ENCODE measurements at regions not wholly inside any gene's neighbourhood (a gene's known extent, or its start where the extent isn't known, plus 50 kb on each side); places are given as distances from the start of the nearest gene placed in this dataset.

DNA sequence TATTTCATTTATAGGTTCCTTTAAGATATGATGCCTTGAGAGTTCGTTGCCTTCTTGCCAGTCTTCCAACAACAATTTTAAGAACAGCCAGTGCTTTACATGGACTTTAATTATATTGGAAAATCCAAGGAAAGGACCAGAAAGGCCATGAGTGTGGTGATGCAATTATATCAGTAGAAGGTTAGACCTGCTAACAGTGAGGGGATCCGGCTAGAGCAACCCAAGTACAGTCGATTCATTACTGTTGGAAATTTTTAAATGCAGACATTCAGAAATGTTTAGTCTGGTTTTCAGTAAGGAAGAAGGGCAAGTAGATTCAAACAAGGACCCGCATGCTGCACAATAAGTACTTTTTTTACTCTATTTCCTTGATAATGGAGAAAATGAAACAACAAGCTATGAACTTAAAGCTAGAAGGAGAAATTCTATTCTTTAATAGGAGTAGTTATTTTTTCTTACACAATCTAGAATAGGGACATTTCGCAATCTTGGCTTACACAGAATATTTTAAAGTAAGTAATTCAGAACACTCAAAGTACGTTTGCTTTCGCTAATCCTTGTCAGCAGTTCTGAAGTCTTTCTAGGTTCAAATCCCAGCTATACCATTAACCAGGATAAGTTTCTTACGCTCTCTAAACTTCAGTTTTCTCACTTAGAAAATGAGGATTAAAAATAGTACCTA is 405.5 kb downstream of the MEIS1 start:
- Mint-ChIP-seq H3K27me3 (ENCODE audit: low read depth, poor library complexity) (no peaks in the 10 kb centered on the region), H3K27ac (no peak overlapping the region), H3K4me1 (peaks cover 22% of the 10 kb centered on the region), H3K9me3 (no peaks in the 10 kb centered on the region), H3K36me3 (ENCODE audit: low read depth) (no peaks in the 10 kb centered on the region), H3K4me3 (no peak overlapping the region)
- DNase-seq: no peak
- TF ChIP-seq, protein P1, sequence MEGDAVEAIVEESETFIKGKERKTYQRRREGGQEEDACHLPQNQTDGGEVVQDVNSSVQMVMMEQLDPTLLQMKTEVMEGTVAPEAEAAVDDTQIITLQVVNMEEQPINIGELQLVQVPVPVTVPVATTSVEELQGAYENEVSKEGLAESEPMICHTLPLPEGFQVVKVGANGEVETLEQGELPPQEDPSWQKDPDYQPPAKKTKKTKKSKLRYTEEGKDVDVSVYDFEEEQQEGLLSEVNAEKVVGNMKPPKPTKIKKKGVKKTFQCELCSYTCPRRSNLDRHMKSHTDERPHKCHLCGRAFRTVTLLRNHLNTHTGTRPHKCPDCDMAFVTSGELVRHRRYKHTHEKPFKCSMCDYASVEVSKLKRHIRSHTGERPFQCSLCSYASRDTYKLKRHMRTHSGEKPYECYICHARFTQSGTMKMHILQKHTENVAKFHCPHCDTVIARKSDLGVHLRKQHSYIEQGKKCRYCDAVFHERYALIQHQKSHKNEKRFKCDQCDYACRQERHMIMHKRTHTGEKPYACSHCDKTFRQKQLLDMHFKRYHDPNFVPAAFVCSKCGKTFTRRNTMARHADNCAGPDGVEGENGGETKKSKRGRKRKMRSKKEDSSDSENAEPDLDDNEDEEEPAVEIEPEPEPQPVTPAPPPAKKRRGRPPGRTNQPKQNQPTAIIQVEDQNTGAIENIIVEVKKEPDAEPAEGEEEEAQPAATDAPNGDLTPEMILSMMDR (IDR thresholded peaks at IDR 0.05): no peak

DNA sequence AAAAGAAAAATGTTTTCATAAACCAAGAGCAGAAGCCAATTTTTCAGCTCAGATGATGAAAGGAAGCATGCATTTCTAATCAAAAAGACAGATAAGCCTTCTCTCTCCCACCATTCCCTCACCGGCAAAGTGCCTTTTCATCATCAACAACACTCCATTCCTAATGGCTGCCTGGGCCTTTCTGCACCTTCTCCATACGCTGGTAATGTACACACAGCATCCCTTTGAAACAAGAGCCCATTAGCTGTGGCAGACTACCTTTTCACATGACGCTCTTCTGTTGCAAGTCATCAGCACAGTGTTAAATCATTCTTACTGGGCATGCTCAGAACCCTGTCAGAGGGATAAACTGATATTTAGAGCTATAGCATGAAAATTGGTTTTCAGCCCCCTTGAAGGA is 408.9 kb downstream of the MEIS1 start:
- DNase-seq: no peak
- Mint-ChIP-seq H3K27me3 (ENCODE audit: low read depth, poor library complexity) (peaks cover 3% of the 10 kb centered on the region), H3K36me3 (ENCODE audit: low read depth) (no peaks in the 10 kb centered on the region), H3K9me3 (no peaks in the 10 kb centered on the region), H3K4me1 (peaks cover 42% of the 10 kb centered on the region), H3K4me3 (no peak overlapping the region), H3K27ac (no peak overlapping the region)
- TF ChIP-seq, protein P1 (IDR thresholded peaks at IDR 0.05): no peak

DNA sequence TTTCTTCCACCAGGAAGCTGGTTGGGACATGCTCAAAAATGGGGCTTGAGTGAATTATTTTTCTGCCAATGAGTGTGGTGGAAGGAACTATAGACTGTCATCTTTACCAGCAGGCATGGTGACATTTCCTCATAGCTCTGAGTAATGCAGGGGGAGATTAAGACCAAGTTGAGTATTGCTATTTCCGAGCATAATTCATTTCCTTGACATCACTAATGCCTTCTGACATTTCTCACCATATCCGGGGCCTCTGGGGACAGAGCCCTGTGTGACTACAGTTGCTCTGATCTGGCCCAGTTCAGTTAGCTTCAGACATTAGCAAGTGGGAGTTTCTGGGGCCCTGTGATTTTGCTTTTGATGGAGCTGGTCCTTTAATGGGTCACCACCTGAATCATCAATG is 410.4 kb downstream of the MEIS1 start:
- Mint-ChIP-seq H3K4me3 (no peak overlapping the region), H3K4me1 (peaks cover 56% of the 10 kb centered on the region), H3K27ac (no peak overlapping the region), H3K36me3 (ENCODE audit: low read depth) (no peaks in the 10 kb centered on the region), H3K27me3 (ENCODE audit: low read depth, poor library complexity) (peaks cover 3% of the 10 kb centered on the region), H3K9me3 (no peaks in the 10 kb centered on the region)
- no peak for DNase-seq
- TF ChIP-seq, protein P1 (IDR thresholded peaks at IDR 0.05): no peak

DNA sequence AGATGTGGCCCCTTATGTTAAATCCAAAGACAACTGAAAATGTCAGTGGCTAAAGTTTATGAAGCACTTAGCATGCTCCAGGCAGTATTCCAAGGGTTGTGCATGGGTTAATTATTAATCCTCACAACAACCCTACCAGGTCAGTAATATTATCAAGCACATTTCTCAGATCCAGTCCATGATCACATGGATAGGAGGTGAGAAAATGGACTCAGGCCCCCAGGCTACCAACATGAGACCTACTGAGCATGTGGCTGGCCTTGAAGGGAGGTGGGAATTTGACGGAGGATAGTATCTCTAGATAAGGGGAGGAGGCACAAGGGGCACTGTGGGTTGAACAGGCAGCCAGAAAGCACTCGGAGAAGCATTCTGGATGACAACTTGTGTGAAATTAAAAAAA is 412.0 kb downstream of the MEIS1 start:
- no peak overlapping the region for H3K4me3 Mint-ChIP-seq
- H3K27me3 Mint-ChIP-seq (ENCODE audit: low read depth, poor library complexity): peaks cover 3% of the 10 kb centered on the region
- H3K9me3 Mint-ChIP-seq: no peaks in the 10 kb centered on the region
- no peaks in the 10 kb centered on the region for H3K36me3 Mint-ChIP-seq (ENCODE audit: low read depth)
- TF ChIP-seq, protein P1 (IDR thresholded peaks at IDR 0.05): no peak
- H3K4me1 Mint-ChIP-seq: peaks cover 72% of the 10 kb centered on the region
- no peak overlapping the region for H3K27ac Mint-ChIP-seq
- no peak for DNase-seq

DNA sequence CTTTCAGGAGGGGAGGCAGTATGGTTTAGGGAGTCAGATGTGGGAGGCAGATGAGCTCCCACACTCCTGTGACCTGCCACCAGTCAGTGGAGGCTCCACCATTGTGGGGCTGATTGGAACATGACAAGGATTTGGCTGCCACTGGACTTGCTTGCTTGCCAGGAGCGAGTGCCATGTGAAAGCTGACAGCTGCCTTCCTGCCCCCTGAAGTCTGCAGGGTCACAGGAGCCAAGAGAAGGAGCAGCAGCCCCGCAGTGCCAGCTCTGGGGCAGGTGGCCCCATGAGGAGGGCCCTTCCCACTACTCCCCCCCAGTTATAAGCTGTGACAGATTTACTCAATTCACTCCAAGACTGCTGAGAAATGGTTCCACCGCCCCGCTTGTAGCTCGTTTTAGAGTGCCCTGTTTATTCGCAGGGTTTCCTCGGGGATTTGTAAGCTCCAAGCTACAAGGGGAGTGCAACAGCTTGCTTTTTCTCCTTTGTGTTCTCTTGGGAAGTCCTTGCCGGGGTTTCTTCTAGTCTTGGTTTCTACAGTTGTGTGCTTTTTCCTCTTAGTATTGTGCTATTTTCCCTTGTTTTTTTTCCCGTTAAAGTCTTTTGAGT is 414.3 kb downstream of the MEIS1 start:
- DNase-seq: no peak
- no peak overlapping the region for H3K4me3 Mint-ChIP-seq
- peaks cover 82% of the 10 kb centered on the region for H3K4me1 Mint-ChIP-seq
- TF ChIP-seq, protein P1 (IDR thresholded peaks at IDR 0.05): no peak
- no peaks in the 10 kb centered on the region for H3K9me3 Mint-ChIP-seq
- H3K36me3 Mint-ChIP-seq (ENCODE audit: low read depth): no peaks in the 10 kb centered on the region
- H3K27ac Mint-ChIP-seq: peak overlapping the region; percentile 79
- peaks cover 3% of the 10 kb centered on the region for H3K27me3 Mint-ChIP-seq (ENCODE audit: low read depth, poor library complexity)

DNA sequence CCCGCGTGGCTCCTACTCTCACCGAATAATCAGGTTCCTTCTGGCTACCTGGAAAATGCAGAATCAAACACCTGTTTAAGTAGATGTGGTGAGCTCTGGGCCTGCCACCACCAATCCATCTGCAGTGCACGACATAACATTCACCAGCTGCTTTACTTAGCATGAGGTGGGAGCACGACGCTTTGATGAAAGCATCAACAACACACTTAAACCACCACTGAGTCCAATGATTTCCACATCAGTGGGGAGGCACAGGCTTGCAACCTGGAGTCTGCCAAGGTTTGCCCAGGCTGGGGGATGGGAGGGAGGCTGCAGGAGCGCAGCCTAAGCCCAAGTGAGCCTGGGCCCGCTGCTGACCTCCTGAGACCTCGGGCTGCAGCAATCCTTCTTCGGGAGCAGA is 415.5 kb downstream of the MEIS1 start:
- TF ChIP-seq, protein P1 (IDR thresholded peaks at IDR 0.05): no peak
- DNase-seq: no peak
- Mint-ChIP-seq H3K27me3 (ENCODE audit: low read depth, poor library complexity) (peaks cover 3% of the 10 kb centered on the region), H3K9me3 (peaks cover 5% of the 10 kb centered on the region), H3K4me3 (no peak overlapping the region), H3K36me3 (ENCODE audit: low read depth) (peaks cover 2% of the 10 kb centered on the region), H3K4me1 (peaks cover 75% of the 10 kb centered on the region), H3K27ac (peak overlapping the region; percentile 65)

Data from nephron progenitor cell (in vitro differentiated cells).